HS-27A (cell line): ENCODE measurements at regions not wholly inside any gene's neighbourhood (a gene's known extent, or its start where the extent isn't known, plus 50 kb on each side); places are given as distances from the start of the nearest gene placed in this dataset.
"Not testable (repeated sequence)": the region's sequence is repeated elsewhere in the genome, so short reads cannot be mapped to it uniquely, and the experiment has no call there.

Experiments used
- DNase-seq: peaks from one replicate; pipeline ENCODE4 v3.0.0-alpha.2; 2012; ENCODE audit warnings: low read depth, missing footprints

- DNase-seq, result no peak
These were observed 181.5 kb upstream of the GNAI1 start for GRCh38 chr7:79953130-79953529.

GRCh38 chr7:79952399-79952798 is 182.2 kb upstream of the GNAI1 start:
- DNase-seq, result no peak

- DNase-seq, result no peak
These were observed 183.2 kb upstream of the GNAI1 start for GRCh38 chr7:79951415-79951814.

- DNase-seq, result no peak
These were observed 184.9 kb upstream of the GNAI1 start for GRCh38 chr7:79949778-79950177.

- no peak for DNase-seq
These were observed 198.2 kb upstream of the GNAI1 start for GRCh38 chr7:79936281-79936983.

GRCh38 chr7:79934727-79935126 is 199.9 kb upstream of the GNAI1 start:
- DNase-seq, result no peak

GRCh38 chr7:79933144-79933543 is 201.5 kb upstream of the GNAI1 start:
- no peak for DNase-seq

- no peak for DNase-seq
These were observed 204.0 kb upstream of the GNAI1 start for GRCh38 chr7:79930604-79931003.

- DNase-seq, result no peak
These were observed 207.5 kb upstream of the GNAI1 start for GRCh38 chr7:79927116-79927515.

- DNase-seq, result no peak
These were observed 210.7 kb upstream of the GNAI1 start for GRCh38 chr7:79923953-79924352.

- no peak for DNase-seq
These were observed 211.7 kb upstream of the GNAI1 start for GRCh38 chr7:79922894-79923293.

GRCh38 chr7:79921976-79922375 is 212.7 kb upstream of the GNAI1 start:
- no peak for DNase-seq

GRCh38 chr7:79918632-79919031 is 216.0 kb upstream of the GNAI1 start:
- DNase-seq, result not testable (repeated sequence)

GRCh38 chr7:79915346-79915745 is 219.3 kb upstream of the GNAI1 start:
- DNase-seq, result not testable (repeated sequence)

- DNase-seq, result no peak
These were observed 222.4 kb upstream of the GNAI1 start for GRCh38 chr7:79912213-79912633.

- DNase-seq, result no peak
These were observed 223.2 kb upstream of the GNAI1 start for GRCh38 chr7:79911420-79911819.

- DNase-seq, result no peak
These were observed 225.5 kb upstream of the GNAI1 start for GRCh38 chr7:79909176-79909575.

- DNase-seq, result no peak
These were observed 237.5 kb upstream of the GNAI1 start for GRCh38 chr7:79897166-79897565.

GRCh38 chr7:79893991-79894390 is 240.6 kb upstream of the GNAI1 start:
- no peak for DNase-seq

- DNase-seq, result no peak
These were observed 251.7 kb upstream of the GNAI1 start for GRCh38 chr7:79882922-79883321.

GRCh38 chr7:79880312-79880711 is 254.3 kb upstream of the GNAI1 start:
- no peak for DNase-seq

- DNase-seq, result no peak
These were observed 256.7 kb upstream of the GNAI1 start for GRCh38 chr7:79877874-79878465.

GRCh38 chr7:79876848-79877252 is 257.8 kb upstream of the GNAI1 start:
- peak; percentile 79 for DNase-seq

GRCh38 chr7:79874797-79875196 is 259.8 kb upstream of the GNAI1 start:
- DNase-seq, result no peak
